Pancreas (tissue), 10 donors: ENCODE measurements at regions not wholly inside any gene's neighbourhood (a gene's known extent, or its start where the extent isn't known, plus 50 kb on each side); places are given as distances from the start of the nearest gene placed in this dataset.
A peak's percentile ranks its signal among the peaks of the same experiment; 100 is the strongest.
"Not testable (repeated sequence)": the region's sequence is repeated elsewhere in the genome, so short reads cannot be mapped to it uniquely, and the experiment has no call there.

Source experiments
- ATAC-seq, 4 donors: fragments of 200-7000 bp; cut with Tn5 transposase; one replicate each; pipeline versions ENCODE4 v1.8.0 to v1.9.1; 2020; ENCODE audit warnings: mild to moderate bottlenecking in 4 of 4, moderate library complexity in 4 of 4
- DNase-seq, 6 donors: peaks; one replicate each; pipeline ENCODE4 v3.0.0-alpha.2; 2020
- FAIRE-seq: peaks from 2 replicates; lab custom pipeline; 2012; peaks lifted over from hg19 to GRCh38; lab: Jason Lieb, UNC
- H3K27ac ChIP-seq, 4 donors: fragments of 200-600 bp; sonication (generic); 1 replicate in 3 of 4; 2 replicates in 1 of 4; pipeline versions ENCODE4 v1.5.0 to v1.8.0; 2020
- H3K27me3 ChIP-seq, 4 donors: fragments of 200-600 bp; one replicate each; pipeline ENCODE4 v1.8.0; 2021
- H3K36me3 ChIP-seq, 3 donors: fragments of 200-600 bp; sonication (generic) in 1 of 3; one replicate each; pipeline versions ENCODE4 v1.5.0 to v1.8.0; 2020 to 2021
- H3K4me1 ChIP-seq, 3 donors: fragments of 200-600 bp; one replicate each; pipeline ENCODE4 v1.8.0; 2021
- H3K4me3 ChIP-seq, 4 donors: fragments of 200-600 bp; sonication (generic) in 2 of 4; one replicate each; pipeline versions ENCODE4 v1.5.0 to v1.8.0; 2020 to 2021
- H3K9me3 ChIP-seq, 4 donors: fragments of 200-600 bp; one replicate each; pipeline ENCODE4 v1.8.0; 2021
- WGBS, 2 donors: extraction: QIAGEN DNeasy Blood & Tissue Kit; methylation state at CpG; one replicate each; pipeline ENCODE4 v1.1.7; 2013; 5-methylcytosine and 5-hydroxymethylcytosine counted together
- intact Hi-C, 3 donors: fragments of 100-400 bp; cut with DNase I; formaldehyde crosslinking; loops; one replicate each; pipeline versions ENCODE4 v1.11.1 to v1.14.2; 2022
- TF ChIP-seq, protein P1 (sequence below), 4 donors: fragments of 200-600 bp; sonication (generic) in 3 of 4; IDR thresholded peaks; one replicate each; pipeline versions ENCODE4 v1.5.0 to v1.8.0; 2021; ENCODE audit warnings: antibody characterized with exemption in 4 of 4
- donor health status: healthy with polysubstance abuse.
- donor health status: DM: no; HTN: no; CAD: no; lungs with moderate emphysema.
- donor health status: DM: no; HTN: no; CAD: no.
- donor health status: control.
- donor health status: control.
- donor health status: Bipolar disorder and iron deficiency.
- donor health status: DM: yes; HTN: yes; CAD: no.
- donor health status: DM: no; HTN: no; CAD: no.
- donor health status: DM: no; HTN: no; CAD: no.
- donor health status: DM: yes; HTN: yes; CAD: no.

DNA sequence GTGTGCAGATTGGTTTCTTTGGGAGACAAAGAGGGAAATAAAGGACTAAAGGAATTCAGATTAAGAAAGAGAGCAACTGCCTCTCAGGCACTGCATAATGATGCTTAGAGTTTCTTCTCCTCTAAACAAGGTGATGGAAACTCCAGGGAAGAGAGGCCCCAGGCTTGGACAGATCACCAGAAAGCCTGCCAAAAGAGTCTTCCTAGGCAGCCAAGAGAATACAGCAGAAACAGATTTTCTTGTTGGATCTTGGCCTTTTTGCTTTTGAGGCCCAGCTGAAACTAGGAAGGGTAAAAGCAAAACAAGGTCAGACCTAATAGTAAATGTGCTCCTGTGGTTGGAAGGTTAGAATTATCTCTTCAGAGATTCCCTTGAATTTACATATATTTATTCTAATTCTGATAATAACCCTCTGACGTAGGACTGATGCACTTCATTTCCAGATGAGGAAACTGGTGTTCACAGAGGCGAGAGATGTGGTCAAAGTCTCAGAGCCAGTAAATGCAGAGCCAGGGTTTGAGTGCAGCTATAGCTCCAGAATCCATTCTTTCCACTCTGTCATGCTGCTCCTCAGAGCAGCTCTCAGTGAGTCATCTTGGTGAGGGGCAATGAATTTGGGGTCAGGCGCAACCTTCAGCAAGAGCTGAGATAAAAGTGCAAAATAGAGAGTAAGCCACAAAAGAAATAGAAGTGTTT lies 142.3 kb upstream of the FBXO11 start:
- H3K4me1 ChIP-seq = no peaks in the 10 kb centered on the region
- 88 to 90% methylated on average over 3 of the region's 3 CpGs for WGBS, 2 donors
- H3K9me3 ChIP-seq = no peaks in the 10 kb centered on the region
- no peaks in the 10 kb centered on the region for H3K36me3 ChIP-seq
- intact Hi-C loops = no loop called here
- ATAC-seq (peak in 1 of 4 donors; percentile 23), DNase-seq (no peak), FAIRE-seq (no peak)
- TF ChIP-seq, protein P1, sequence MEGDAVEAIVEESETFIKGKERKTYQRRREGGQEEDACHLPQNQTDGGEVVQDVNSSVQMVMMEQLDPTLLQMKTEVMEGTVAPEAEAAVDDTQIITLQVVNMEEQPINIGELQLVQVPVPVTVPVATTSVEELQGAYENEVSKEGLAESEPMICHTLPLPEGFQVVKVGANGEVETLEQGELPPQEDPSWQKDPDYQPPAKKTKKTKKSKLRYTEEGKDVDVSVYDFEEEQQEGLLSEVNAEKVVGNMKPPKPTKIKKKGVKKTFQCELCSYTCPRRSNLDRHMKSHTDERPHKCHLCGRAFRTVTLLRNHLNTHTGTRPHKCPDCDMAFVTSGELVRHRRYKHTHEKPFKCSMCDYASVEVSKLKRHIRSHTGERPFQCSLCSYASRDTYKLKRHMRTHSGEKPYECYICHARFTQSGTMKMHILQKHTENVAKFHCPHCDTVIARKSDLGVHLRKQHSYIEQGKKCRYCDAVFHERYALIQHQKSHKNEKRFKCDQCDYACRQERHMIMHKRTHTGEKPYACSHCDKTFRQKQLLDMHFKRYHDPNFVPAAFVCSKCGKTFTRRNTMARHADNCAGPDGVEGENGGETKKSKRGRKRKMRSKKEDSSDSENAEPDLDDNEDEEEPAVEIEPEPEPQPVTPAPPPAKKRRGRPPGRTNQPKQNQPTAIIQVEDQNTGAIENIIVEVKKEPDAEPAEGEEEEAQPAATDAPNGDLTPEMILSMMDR (IDR thresholded peaks at IDR 0.05) = no peak
- H3K27me3 ChIP-seq = no peaks in the 10 kb centered on the region
- H3K4me3 ChIP-seq = no peak overlapping the region
- no peak overlapping the region for H3K27ac ChIP-seq

DNA sequence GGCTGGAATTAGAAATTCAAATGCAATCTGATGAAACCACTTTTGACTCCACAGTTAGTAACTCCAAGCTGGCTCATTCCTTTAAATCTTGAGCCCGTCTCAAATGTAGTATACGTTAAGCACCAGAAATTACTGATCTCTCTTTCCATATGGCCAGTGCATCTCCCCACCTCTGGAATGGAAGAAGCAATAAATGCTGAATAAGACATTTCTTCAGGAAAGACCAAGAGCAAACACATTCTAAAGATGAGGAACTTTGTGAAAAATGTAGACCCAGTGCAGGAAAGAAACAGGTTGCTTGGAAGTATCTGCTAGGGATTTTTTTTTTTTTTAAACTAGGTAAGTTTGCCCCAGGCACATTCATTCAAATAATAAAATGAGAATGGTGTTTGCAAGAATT lies 143.1 kb upstream of the FBXO11 start:
- Histone ChIP-seq H3K27me3 (no peaks in the 10 kb centered on the region), H3K36me3 (no peaks in the 10 kb centered on the region), H3K4me1 (no peaks in the 10 kb centered on the region), H3K4me3 (no peak overlapping the region), H3K27ac (no peak overlapping the region), H3K9me3 (no peaks in the 10 kb centered on the region)
- no peak for DNase-seq
- no peak for ATAC-seq
- WGBS, 2 donors = 83 to 85% methylated on average over 2 of the region's 2 CpGs
- intact Hi-C loops = no loop called here
- no peak for FAIRE-seq
- TF ChIP-seq, protein P1 (IDR thresholded peaks at IDR 0.05) = no peak

DNA sequence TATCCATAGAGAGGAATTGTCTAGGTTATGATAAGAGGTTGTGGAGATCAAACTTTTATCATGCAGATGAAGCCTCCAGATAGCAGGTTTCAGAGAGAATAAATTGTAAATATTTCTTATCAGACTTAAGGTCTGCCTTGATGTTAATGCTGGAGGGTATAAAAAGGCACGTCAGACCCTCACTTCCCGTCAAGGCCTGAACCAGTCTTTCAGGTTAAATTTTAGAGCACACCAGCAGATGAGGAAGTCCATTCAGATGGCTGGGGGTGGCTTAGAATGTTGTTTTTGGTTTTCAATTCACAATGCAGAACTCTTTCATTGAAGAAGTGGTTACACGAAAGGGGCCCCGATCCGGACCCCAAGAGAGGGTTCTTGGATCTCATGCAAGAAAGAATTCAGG lies 144.4 kb upstream of the FBXO11 start:
- H3K36me3 ChIP-seq = no peaks in the 10 kb centered on the region
- no peaks in the 10 kb centered on the region for H3K9me3 ChIP-seq
- WGBS, 2 donors = 44 to 61% methylated on average over 5 of the region's 5 CpGs
- no peaks in the 10 kb centered on the region for H3K4me1 ChIP-seq
- no peak for ATAC-seq
- no peak overlapping the region for H3K4me3 ChIP-seq
- intact Hi-C loops = no loop called here
- FAIRE-seq = no peak
- no peak for DNase-seq
- TF ChIP-seq, protein P1 (IDR thresholded peaks at IDR 0.05) = no peak
- no peaks in the 10 kb centered on the region for H3K27me3 ChIP-seq
- H3K27ac ChIP-seq = no peak overlapping the region

DNA sequence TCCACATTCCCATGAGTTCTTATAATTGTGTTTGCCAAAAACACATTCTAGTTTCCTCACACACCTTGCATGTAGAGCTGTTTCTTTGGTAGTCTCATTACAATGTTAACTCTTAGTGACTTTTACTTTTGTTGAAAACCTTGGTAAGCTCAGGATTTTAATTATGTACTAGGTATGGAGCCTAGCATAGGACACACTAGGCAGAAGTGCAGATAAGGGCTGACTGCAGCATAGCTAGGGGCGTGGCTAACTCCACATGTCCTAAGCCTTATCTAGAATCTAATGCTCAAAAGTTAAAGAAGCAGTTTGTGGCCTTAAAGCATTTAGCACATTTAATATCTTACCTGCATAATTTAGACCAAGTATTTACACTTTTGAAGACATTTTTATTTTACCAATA lies 153.7 kb upstream of the FBXO11 start:
- Histone ChIP-seq H3K9me3 (no peaks in the 10 kb centered on the region), H3K36me3 (no peaks in the 10 kb centered on the region), H3K4me3 (no peak overlapping the region), H3K27me3 (no peaks in the 10 kb centered on the region), H3K27ac (no peak overlapping the region), H3K4me1 (no peaks in the 10 kb centered on the region)
- ATAC-seq (no peak), FAIRE-seq (no peak), DNase-seq (no peak)
- TF ChIP-seq, protein P1 (IDR thresholded peaks at IDR 0.05) = no peak
- 40 to 70% methylated on average over 1 of the region's 1 CpG for WGBS, 2 donors
- intact Hi-C loops = no loop called here

DNA sequence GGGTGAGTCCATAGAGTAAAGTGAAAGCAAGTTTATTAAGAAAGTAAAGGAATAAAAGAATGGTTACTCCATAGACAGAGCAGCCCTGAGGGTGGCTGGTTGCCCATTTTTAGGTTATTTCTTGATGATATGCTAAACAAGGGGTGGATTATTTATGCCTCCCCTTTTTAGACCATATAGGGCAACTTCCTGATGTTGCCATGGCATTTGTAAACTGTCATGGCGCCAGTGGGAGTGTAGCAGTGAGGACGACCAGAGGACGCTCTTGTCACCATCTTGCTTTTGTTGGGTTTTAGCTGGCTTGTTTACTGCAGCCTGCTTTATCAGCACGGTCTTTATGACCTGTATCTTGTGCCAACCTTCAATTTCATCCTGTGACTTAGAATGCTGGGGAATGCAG lies 155.4 kb upstream of the FBXO11 start:
- H3K4me3 ChIP-seq, ATAC-seq, H3K4me1 ChIP-seq, FAIRE-seq, H3K27ac ChIP-seq, DNase-seq, H3K9me3 ChIP-seq, H3K36me3 ChIP-seq, intact Hi-C loops, H3K27me3 ChIP-seq: not testable (repeated sequence)
- 71 to 85% methylated on average over 4 of the region's 4 CpGs for WGBS, 2 donors
